ENCODE measurements at regions not wholly inside any gene's neighbourhood (a gene's known extent, or its start where the extent isn't known, plus 50 kb on each side); places are given as distances from the start of the nearest gene placed in this dataset.
A peak's percentile ranks its signal among the peaks of the same experiment; 100 is the strongest.

GRCh38 chr18:75121266-75121665, 87.7 kb downstream of the PTGR3 start:
- no peak overlapping the region for H2BK20ac ChIP-seq (ENCODE audit: low read depth, low read length)
- H2AK5ac ChIP-seq (ENCODE audit: low read depth, low read length), result no peak overlapping the region
- H3K27me3 ChIP-seq (ENCODE audit: control insufficient read depth, insufficient read depth, low read length), result peaks cover 22% of the 10 kb centered on the region
- no peak overlapping the region for H4K5ac ChIP-seq (ENCODE audit: low read depth, low read length)
- H3K4me1 ChIP-seq (ENCODE audit: control insufficient read depth, insufficient read depth, low read length), result no peaks in the 10 kb centered on the region
- H3K4me2 ChIP-seq (ENCODE audit: low read depth, low read length), result no peak overlapping the region
- no peak for TF ChIP-seq USF2 (IDR thresholded peaks at IDR 0.05; ENCODE audit: low read depth, low read length)
- H3K9me3 ChIP-seq (ENCODE audit: control insufficient read depth, insufficient read depth, low read length), result no peaks in the 10 kb centered on the region
- H3K4me3 ChIP-seq (ENCODE audit: insufficient read depth, low read depth, low read length), result no peak overlapping the region
- no peak overlapping the region for H4K8ac ChIP-seq (ENCODE audit: low read depth in 2 of 2, low read length in 2 of 2)
- no peak overlapping the region for H2BK5ac ChIP-seq (ENCODE audit: low read depth, low read length, poor library complexity, severe bottlenecking)
- intact Hi-C loops (cut with micrococcal nuclease) (no loop called here), dilution Hi-C loops (cut with HindIII; ENCODE audit: low sequenced_read_pairs, unreplicated experiment) (no loop called here), in situ Hi-C loops (cut with MboI; ENCODE audit: low sequenced_read_pairs) (no loop called here)
- H3K4ac ChIP-seq (ENCODE audit: low read depth, low read length), result no peak overlapping the region
- H4K20me1 ChIP-seq (ENCODE audit: insufficient read depth, low read length), result no peaks in the 10 kb centered on the region; the same call in 1 of the 2 replicates
- POLR2A ChIA-PET (ENCODE audit: unreplicated experiment), result no interaction called here
- CTCF ChIA-PET, result no interaction called here
- no peaks in the 10 kb centered on the region for H3K79me1 ChIP-seq (ENCODE audit: low read depth in 1 of 2, low read length in 2 of 2)
- 67% methylated on average over 2 of the region's 3 CpGs; no CpG with 5 or more reads in 1 of the 2 experiments for WGBS, 2 experiments (ENCODE audit: extremely low coverage in 2 of 2, insufficient read length in 1 of 2)
- H2BK15ac ChIP-seq (ENCODE audit: low read depth, low read length), result no peak overlapping the region
- no peak overlapping the region for H3K18ac ChIP-seq (ENCODE audit: low read depth, low read length)
- ATAC-seq (ENCODE audit: low read depth), result no peak
- no peak for DNase-seq
- H4K91ac ChIP-seq (ENCODE audit: insufficient read depth, low read depth, low read length), result no peak overlapping the region
- H3K36me3 ChIP-seq (ENCODE audit: control insufficient read depth, insufficient read depth, low read length), result no peaks in the 10 kb centered on the region
- no peak overlapping the region for H2BK120ac ChIP-seq (ENCODE audit: low read depth, low read length)
- H2AK9ac ChIP-seq (replicated peaks; ENCODE audit: low read depth, low read length, poor library complexity), result no peak overlapping the region
- peak overlapping the region; percentile 43 for H2AFZ ChIP-seq (replicated peaks; ENCODE audit: low read length, poor library complexity)
- no TSS peak for BruUV-seq (replicated peaks)
- H3K56ac ChIP-seq (ENCODE audit: extremely low read depth, insufficient read depth, low read length), result no peak overlapping the region
- H3K23ac ChIP-seq (ENCODE audit: low read depth, low read length), result no peak overlapping the region
- H3K9ac ChIP-seq (ENCODE audit: low read depth, low read length), result no peak overlapping the region
- H3K27ac ChIP-seq (ENCODE audit: insufficient read depth, low read length), result no peak overlapping the region
- no peak overlapping the region for H3K14ac ChIP-seq (replicated peaks; ENCODE audit: low read depth, low read length)
- no peaks in the 10 kb centered on the region for H3K9me1 ChIP-seq (ENCODE audit: insufficient read depth, low read length)

Measured in IMR-90 (cell line).